Transverse colon (tissue), 4 donors: ENCODE measurements at regions not wholly inside any gene's neighbourhood (a gene's known extent, or its start where the extent isn't known, plus 50 kb on each side); places are given as distances from the start of the nearest gene placed in this dataset.

Experiments
- DNase-seq: peaks from one replicate; pipeline ENCODE4 v3.0.0-alpha.2; 2019
- H3K27ac ChIP-seq, 4 donors: fragments of 200-600 bp; sonication (generic); 2 replicates each; pipeline ENCODE4 v1.5.1; 2016 to 2018; ENCODE audit warnings: inconsistent platforms in 4 of 4
- H3K27me3 ChIP-seq: fragments of 200-600 bp; sonication (generic); 2 replicates; pipeline ENCODE4 v1.5.1; 2017; ENCODE audit warnings: inconsistent platforms
- H3K36me3 ChIP-seq, 4 donors: fragments of 200-600 bp; sonication (generic); 2 replicates each; pipeline ENCODE4 v1.5.1; 2017 to 2019; ENCODE audit warnings: inconsistent platforms in 4 of 4
- H3K4me1 ChIP-seq, 4 donors: fragments of 200-600 bp; sonication (generic); 2 replicates each; pipeline ENCODE4 v1.5.1; 2017 to 2020; ENCODE audit warnings: inconsistent platforms in 4 of 4
- H3K4me3 ChIP-seq, 4 donors: fragments of 200-600 bp; sonication (generic); 1 replicate in 1 of 4; 2 replicates in 3 of 4; pipeline versions ENCODE4 v1.5.1 to v1.6.1; 2017 to 2019; ENCODE audit warnings: inconsistent platforms in 4 of 4
- H3K9me3 ChIP-seq, 2 donors: fragments of 200-600 bp; sonication (generic); 2 replicates each; pipeline ENCODE4 v1.5.1; 2017 to 2019; ENCODE audit warnings: inconsistent platforms in 2 of 2
- EP300 ChIP-seq: sonication (generic); formaldehyde crosslinking; IDR thresholded peaks from one replicate; pipeline ENCODE4 v1.6.1; 2017; ENCODE audit warnings: antibody characterized with exemption, low read depth
- POLR2A ChIP-seq: fragments of 450-650 bp; IDR thresholded peaks from one replicate; pipeline ENCODE4 v1.6.1; 2016; ENCODE audit warnings: antibody characterized with exemption, mild to moderate bottlenecking, moderate library complexity
- POLR2AphosphoS5 ChIP-seq, 3 donors: sonication (generic); formaldehyde crosslinking; IDR thresholded peaks; one replicate each; pipeline ENCODE4 v1.6.1; 2016; ENCODE audit warnings: antibody characterized with exemption in 3 of 3
- WGBS, 2 donors: methylation state at CpG; one replicate each; pipeline ENCODE4 v1.1.5; 2018; ENCODE audit warnings: low coverage in 1 of 2; 5-methylcytosine and 5-hydroxymethylcytosine counted together
- in situ Hi-C, 4 donors: fragments of 200-750 bp; cut with MboI; loops; one replicate each; pipeline versions ENCODE4 v1.15.0 to v1.15.1; 2017; ENCODE audit warnings: low sequenced_read_pairs in 3 of 4, low pct_ligation_motif_present in 1 of 4, low pct_unique_long_range_greater_than_20kb in 1 of 4
- intact Hi-C: fragments of 100-400 bp; cut with DNase I; formaldehyde crosslinking; loops from one replicate; pipeline ENCODE4 v1.15.1; 2023; ENCODE audit warnings: low total_unique reads
- TF ChIP-seq, protein P1 (sequence below), 5 experiments: fragments of 200-600 bp in 3 of 5; fragments of 450-650 bp in 2 of 5; sonication (generic) in 3 of 5; IDR thresholded peaks; 1 replicate in 2 of 5; 2 replicates in 3 of 5; pipeline ENCODE4 v1.5.1; 2016 to 2017; ENCODE audit warnings: antibody characterized with exemption in 5 of 5, inconsistent platforms in 3 of 5, mild to moderate bottlenecking in 2 of 5, moderate library complexity in 1 of 5

DNA sequence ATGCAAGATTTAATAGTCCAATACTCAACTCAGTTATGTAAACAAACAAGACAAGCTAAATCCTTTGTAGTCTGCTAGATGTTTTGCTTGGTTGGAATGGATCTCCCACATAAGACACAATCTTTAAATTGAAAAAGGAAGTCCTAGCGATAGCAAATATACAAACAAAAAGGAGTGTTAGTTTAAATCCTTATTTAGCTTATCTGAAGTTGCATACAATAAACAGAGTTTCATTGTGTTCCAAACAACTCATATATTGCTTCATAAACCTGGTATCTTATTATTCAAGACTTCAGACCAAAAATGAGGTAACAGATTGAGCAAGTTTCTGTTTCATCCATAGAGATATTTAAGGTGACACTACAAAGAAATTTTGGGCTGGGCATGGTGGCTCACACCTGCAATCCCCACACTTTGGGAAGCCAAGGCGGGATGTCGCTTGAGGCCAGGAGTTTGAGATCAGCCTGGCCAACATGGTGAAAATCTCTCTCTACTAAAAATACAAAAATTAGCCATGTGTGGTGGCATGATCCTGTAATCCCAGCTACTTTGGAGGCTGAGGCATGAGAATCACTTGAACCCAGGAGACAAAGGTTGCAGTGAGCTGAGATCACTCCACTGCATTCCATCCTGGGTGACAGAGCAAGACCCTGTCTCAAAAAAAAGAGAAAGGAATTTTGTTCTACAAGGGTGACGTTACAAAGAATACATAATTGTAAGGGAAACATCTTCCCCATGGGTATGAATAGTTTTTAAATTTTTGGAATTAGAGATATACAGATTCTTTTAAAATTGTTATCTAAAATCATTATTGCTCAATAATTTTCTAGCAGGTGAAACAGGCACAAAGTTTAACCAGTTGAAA lies 150.5 kb upstream of the L3MBTL4 start:
- no peaks in the 10 kb centered on the region for H3K4me1 ChIP-seq
- TF ChIP-seq, protein P1, sequence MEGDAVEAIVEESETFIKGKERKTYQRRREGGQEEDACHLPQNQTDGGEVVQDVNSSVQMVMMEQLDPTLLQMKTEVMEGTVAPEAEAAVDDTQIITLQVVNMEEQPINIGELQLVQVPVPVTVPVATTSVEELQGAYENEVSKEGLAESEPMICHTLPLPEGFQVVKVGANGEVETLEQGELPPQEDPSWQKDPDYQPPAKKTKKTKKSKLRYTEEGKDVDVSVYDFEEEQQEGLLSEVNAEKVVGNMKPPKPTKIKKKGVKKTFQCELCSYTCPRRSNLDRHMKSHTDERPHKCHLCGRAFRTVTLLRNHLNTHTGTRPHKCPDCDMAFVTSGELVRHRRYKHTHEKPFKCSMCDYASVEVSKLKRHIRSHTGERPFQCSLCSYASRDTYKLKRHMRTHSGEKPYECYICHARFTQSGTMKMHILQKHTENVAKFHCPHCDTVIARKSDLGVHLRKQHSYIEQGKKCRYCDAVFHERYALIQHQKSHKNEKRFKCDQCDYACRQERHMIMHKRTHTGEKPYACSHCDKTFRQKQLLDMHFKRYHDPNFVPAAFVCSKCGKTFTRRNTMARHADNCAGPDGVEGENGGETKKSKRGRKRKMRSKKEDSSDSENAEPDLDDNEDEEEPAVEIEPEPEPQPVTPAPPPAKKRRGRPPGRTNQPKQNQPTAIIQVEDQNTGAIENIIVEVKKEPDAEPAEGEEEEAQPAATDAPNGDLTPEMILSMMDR (IDR thresholded peaks at IDR 0.05): no peak
- TF ChIP-seq EP300 (no peak), POLR2AphosphoS5 (IDR thresholded peaks at IDR 0.05) (no peak), POLR2A (no peak)
- intact Hi-C loops: no loop called here
- no peaks in the 10 kb centered on the region for H3K27me3 ChIP-seq
- WGBS, 2 donors: 74 to 79% methylated on average over 4 of the region's 4 CpGs
- H3K4me3 ChIP-seq: no peak overlapping the region
- no peaks in the 10 kb centered on the region for H3K9me3 ChIP-seq
- H3K36me3 ChIP-seq: no peaks in the 10 kb centered on the region
- DNase-seq: no peak
- no peak overlapping the region for H3K27ac ChIP-seq
- in situ Hi-C loops: no loop called here

DNA sequence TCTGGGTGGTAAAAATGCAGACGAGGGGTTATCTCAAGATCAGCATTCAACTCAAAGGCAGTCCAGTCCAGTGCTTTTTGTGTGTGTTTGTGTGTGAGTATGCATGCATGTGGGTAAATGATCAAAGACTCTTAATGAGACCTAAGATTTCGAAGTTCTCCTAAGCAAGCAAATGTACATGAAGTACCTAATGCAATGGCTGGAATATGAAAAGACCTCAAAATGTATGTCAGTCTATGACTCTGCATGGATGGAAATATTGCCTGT lies 151.0 kb upstream of the L3MBTL4 start:
- in situ Hi-C loops: no loop called here
- Histone ChIP-seq H3K9me3 (no peaks in the 10 kb centered on the region), H3K27me3 (no peaks in the 10 kb centered on the region), H3K36me3 (no peaks in the 10 kb centered on the region), H3K4me3 (no peak overlapping the region), H3K4me1 (no peaks in the 10 kb centered on the region), H3K27ac (no peak overlapping the region)
- intact Hi-C loops: no loop called here
- WGBS, 2 donors: 33 to 53% methylated on average over 1 to 2 of the region's 2 CpGs
- TF ChIP-seq EP300: no peak
- TF ChIP-seq, protein P1 (IDR thresholded peaks at IDR 0.05): no peak
- no peak for TF ChIP-seq POLR2A
- TF ChIP-seq POLR2AphosphoS5 (IDR thresholded peaks at IDR 0.05): no peak
- DNase-seq: no peak

DNA sequence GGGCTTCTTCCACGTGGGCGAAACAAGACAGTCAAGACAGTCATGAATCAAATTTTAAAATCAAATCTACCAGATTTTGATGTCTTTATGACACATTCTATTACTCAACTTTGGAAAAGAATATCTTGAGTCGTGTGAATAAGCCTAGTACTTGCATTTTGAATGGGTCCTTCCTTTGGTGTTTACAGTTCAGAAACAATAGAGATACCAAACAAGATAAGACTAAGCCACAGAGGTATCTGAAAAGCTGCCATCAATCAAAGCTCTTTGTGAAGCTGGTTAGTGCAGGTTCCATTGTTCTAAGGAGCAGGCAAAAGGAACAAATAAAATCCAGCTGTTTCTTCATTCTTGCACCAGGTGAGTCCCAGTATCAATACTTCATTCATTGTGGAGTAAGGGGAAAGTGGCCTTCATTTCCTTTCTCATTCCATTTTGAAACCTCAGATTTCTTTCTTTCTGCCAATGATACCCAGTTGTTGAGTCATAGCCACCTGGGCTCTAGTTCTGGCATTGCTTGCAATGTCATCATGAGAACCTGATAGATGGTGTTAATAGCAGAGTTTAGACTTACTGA lies 151.7 kb upstream of the L3MBTL4 start:
- TF ChIP-seq, protein P1 (IDR thresholded peaks at IDR 0.05): no peak
- TF ChIP-seq POLR2A (no peak), POLR2AphosphoS5 (IDR thresholded peaks at IDR 0.05) (no peak), EP300 (no peak)
- in situ Hi-C loops: no loop called here
- no peaks in the 10 kb centered on the region for H3K9me3 ChIP-seq
- DNase-seq: no peak
- 50 to 58% methylated on average over 2 to 3 of the region's 3 CpGs for WGBS, 2 donors
- H3K27ac ChIP-seq: no peak overlapping the region
- no peaks in the 10 kb centered on the region for H3K27me3 ChIP-seq
- no peaks in the 10 kb centered on the region for H3K4me1 ChIP-seq
- H3K4me3 ChIP-seq: no peak overlapping the region
- no peaks in the 10 kb centered on the region for H3K36me3 ChIP-seq
- intact Hi-C loops: no loop called here

DNA sequence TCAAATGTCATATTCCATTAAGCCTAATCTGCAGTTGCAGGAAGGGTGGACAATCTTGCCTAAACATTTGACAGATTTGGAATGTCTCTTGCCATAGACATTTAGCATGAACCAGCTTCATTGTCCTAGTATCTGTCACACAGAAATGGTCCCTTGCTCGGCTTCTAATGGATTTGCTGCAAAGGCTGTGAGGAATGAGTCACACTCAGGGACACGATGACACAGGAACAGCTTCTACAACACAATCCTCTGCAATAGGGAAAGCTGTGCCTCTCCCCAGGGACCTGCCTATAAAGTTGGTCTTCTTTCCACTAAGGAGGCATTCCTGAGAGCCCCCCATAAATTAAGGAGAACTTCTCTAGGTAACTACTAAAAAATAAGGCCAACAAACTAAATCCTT lies 155.1 kb upstream of the L3MBTL4 start:
- no peak overlapping the region for H3K27ac ChIP-seq
- H3K9me3 ChIP-seq: no peaks in the 10 kb centered on the region
- in situ Hi-C loops (no loop called here), intact Hi-C loops (no loop called here)
- H3K4me1 ChIP-seq: no peaks in the 10 kb centered on the region
- TF ChIP-seq, protein P1 (IDR thresholded peaks at IDR 0.05): no peak
- no peak for TF ChIP-seq POLR2A
- no peak for TF ChIP-seq POLR2AphosphoS5 (IDR thresholded peaks at IDR 0.05)
- TF ChIP-seq EP300: no peak
- 54% methylated on average over 2 of the region's 2 CpGs; no CpG with 5 or more reads in 1 of the 2 donors for WGBS, 2 donors
- H3K27me3 ChIP-seq: no peaks in the 10 kb centered on the region
- no peak for DNase-seq
- H3K36me3 ChIP-seq: no peaks in the 10 kb centered on the region
- H3K4me3 ChIP-seq: no peak overlapping the region
